ENCODE measurements at regions not wholly inside any gene's neighbourhood (a gene's known extent, or its start where the extent isn't known, plus 50 kb on each side); places are given as distances from the start of the nearest gene placed in this dataset.

DNA sequence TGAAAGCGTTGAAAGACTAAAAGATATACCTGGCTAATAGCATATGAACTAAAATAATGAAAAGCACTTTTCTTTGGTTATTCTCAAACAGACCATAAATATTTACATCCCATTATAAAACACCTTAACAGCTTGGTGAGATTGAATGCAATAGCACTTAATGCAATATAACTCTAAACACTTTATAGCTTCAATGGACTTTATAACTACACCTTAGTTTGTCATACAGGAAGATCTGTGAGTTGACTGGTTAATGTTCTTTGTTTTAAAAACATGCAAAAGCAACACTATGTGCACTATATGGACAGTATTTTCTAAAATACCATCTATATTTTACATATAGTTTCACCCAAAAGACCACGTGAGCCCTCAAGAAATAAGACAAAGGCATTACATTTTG is 353.3 kb upstream of the ACVR2A start:
- TF ChIP-seq, protein P1, sequence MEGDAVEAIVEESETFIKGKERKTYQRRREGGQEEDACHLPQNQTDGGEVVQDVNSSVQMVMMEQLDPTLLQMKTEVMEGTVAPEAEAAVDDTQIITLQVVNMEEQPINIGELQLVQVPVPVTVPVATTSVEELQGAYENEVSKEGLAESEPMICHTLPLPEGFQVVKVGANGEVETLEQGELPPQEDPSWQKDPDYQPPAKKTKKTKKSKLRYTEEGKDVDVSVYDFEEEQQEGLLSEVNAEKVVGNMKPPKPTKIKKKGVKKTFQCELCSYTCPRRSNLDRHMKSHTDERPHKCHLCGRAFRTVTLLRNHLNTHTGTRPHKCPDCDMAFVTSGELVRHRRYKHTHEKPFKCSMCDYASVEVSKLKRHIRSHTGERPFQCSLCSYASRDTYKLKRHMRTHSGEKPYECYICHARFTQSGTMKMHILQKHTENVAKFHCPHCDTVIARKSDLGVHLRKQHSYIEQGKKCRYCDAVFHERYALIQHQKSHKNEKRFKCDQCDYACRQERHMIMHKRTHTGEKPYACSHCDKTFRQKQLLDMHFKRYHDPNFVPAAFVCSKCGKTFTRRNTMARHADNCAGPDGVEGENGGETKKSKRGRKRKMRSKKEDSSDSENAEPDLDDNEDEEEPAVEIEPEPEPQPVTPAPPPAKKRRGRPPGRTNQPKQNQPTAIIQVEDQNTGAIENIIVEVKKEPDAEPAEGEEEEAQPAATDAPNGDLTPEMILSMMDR (IDR thresholded peaks at IDR 0.05; ENCODE audit: insufficient read depth, low read depth, low read length): no peak
- H3K4me3 ChIP-seq (ENCODE audit: low read depth, low read length): no peak overlapping the region
- no peak for DNase-seq (ENCODE audit: low read depth)

DNA sequence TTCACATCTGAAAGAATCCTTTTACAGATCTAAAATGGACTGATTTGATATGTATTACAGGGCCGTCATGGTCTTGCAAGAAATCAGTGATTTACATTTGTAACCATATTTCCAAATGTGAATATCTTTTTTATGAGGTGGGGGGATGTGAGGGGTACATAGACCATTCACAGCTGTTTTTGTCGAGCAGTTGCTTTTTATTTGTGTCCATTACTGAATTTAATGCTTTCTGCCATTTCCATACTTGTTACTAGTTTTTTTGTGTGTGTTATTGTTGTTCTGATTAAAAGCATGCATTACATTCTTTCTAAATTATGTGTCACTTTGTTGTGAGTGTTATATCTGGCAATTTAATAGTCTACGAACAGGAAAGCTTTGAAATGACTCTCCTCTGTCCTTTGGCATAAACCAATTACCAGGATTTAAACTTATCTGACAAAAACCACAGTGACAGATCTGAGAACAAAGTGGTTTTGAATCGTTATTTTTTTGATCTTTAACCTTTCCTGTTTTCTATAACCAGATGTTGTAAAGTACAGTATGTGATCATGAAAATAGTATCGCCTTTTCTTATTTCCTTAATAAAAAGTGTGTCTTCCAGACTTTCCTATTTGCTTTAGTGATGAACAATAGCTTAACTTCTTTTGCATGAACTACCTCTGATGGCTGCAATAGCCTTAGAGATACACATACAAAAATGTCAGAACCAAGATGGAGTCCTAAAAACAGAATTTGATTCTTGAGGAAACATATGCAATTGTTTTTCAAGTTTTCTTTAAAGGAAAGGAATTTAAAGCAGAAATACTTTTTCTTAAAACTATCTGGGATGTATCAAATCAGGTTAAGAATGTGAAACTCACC is 354.2 kb upstream of the ACVR2A start:
- no peak overlapping the region for H3K4me3 ChIP-seq (ENCODE audit: low read depth, low read length)
- TF ChIP-seq, protein P1 (IDR thresholded peaks at IDR 0.05; ENCODE audit: insufficient read depth, low read depth, low read length): no peak

DNA sequence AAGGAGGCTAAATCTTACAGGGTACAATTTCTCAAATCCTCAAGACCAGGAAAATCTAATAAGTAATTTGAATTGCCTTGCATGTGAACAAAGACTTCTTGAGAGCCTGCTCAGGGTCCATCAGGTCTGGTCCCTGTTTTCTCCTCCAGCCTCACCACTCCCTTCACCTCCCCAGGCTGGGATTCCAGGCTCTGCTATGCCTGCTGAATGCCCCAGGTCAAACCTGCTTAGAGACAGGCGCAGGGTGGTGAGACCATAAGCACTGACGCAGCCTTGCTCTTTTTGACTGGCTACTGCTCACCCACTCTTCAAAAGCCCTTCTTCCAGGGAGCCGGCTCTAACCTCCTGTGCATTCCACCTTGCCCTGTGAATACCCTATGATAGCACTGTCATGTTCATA is 356.4 kb upstream of the ACVR2A start:
- no peak for DNase-seq (ENCODE audit: low read depth)
- no peak overlapping the region for H3K4me3 ChIP-seq (ENCODE audit: low read depth, low read length)
- TF ChIP-seq, protein P1 (IDR thresholded peaks at IDR 0.05; ENCODE audit: insufficient read depth, low read depth, low read length): no peak

More for the DNA sequence above, 354.2 kb upstream of the ACVR2A start:
- DNase-seq (ENCODE audit: low read depth): no peak

DNA sequence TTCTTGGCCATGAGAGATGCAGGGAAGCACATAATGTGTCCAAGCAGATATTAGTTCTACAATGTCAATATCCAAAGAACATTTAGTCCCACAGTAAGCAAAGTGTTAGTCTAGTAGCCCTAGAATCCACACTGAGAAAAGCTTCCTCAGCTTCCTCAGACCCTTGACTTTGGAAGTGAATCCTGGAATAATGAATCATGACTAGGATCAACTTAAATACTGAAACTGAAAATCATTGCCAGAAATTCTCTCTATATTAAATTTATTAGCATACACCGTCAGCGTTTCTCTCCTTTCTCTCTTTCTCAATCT is 356.9 kb upstream of the ACVR2A start:
- TF ChIP-seq, protein P1 (IDR thresholded peaks at IDR 0.05; ENCODE audit: insufficient read depth, low read depth, low read length): no peak
- DNase-seq (ENCODE audit: low read depth): no peak
- no peak overlapping the region for H3K4me3 ChIP-seq (ENCODE audit: low read depth, low read length)

DNA sequence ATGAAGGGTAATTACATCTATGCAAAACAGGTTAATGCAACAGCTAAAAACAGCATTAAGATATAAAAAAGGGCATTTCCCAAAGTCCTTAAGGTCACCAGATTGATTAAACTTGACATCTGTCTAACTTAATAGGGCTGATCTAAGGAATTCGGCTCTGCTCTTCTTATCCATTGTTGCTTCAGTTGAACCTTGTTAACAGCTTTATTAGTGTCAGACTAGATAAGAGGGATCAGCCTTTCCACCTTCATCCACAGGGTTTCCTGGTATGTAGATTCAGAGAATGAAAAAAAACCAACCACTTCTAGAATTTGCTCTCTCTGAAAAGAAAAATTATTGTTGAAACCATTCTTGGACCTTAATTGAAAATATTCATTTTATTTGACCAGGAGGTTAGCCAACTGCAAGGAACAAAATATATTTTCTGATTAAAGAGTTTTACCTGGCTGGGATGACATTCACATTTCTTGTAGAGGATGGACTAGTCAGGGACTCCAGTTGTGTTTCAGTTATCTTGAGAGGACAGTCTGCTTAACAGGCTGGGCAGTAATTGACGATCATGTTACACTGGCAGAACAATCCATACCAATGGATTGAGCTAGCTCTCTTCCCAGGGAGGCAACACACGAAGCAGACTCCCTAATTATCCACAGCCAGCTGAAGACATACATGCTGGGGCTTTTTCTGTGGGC is 357.4 kb upstream of the ACVR2A start:
- no peak for DNase-seq (ENCODE audit: low read depth)
- no peak overlapping the region for H3K4me3 ChIP-seq (ENCODE audit: low read depth, low read length)
- TF ChIP-seq, protein P1 (IDR thresholded peaks at IDR 0.05; ENCODE audit: insufficient read depth, low read depth, low read length): no peak

DNA sequence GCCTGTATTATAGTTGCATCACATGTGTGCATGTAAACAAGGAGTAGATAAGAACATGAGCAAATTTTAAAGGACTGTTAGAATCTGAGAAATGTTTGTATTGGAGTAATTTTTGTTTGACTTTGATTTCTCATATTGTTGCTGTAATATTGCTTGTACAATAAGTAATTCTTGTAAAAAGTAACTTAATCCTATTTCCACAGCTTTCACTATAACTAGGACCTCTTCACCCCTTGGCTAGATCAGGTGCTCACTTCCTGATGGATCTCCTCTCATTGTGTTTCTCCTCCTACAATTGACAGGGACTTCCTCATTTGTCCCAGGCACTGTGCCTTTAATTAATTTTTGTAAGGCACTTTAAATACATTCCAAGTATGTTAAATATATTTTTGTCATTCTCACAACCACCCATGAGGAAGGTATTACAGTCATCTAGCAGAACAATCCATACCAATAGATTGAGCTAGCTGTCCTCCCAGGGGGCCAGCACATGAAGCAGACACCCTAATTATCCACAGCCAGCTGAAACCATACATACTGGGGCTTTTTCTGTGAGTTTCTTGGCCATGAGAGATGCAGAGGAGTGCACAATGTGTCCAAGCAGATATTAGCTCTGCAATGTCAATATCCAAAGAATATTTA is 359.5 kb upstream of the ACVR2A start:
- TF ChIP-seq, protein P1 (IDR thresholded peaks at IDR 0.05; ENCODE audit: insufficient read depth, low read depth, low read length): no peak
- H3K4me3 ChIP-seq (ENCODE audit: low read depth, low read length): no peak overlapping the region
- DNase-seq (ENCODE audit: low read depth): no peak
